Gastrocnemius medialis (tissue), 4 donors: ENCODE measurements at regions not wholly inside any gene's neighbourhood (a gene's known extent, or its start where the extent isn't known, plus 50 kb on each side); places are given as distances from the start of the nearest gene placed in this dataset.

Experiments
- ATAC-seq, 2 donors: fragments of 150-250 bp; one replicate each; pipeline ENCODE4 v1.9.1; 2016
- DNase-seq, 2 donors: peaks; one replicate each; pipeline ENCODE4 v3.0.0-alpha.2; 2019
- H3K27ac ChIP-seq, 4 donors: fragments of 200-600 bp; sonication (generic); 1 replicate in 1 of 4; 2 replicates in 3 of 4; pipeline ENCODE4 v1.5.1; 2016 to 2018; ENCODE audit warnings: mild to moderate bottlenecking in 2 of 4, moderate library complexity in 1 of 4
- H3K27me3 ChIP-seq, 3 donors: fragments of 200-600 bp; sonication (generic) in 2 of 3; 1 replicate in 1 of 3; 2 replicates in 2 of 3; pipeline versions ENCODE4 v1.5.1 to v1.6.0; 2016 to 2019; ENCODE audit warnings: mild to moderate bottlenecking in 1 of 3, moderate library complexity in 1 of 3
- H3K36me3 ChIP-seq, 2 donors: fragments of 200-600 bp; sonication (generic) in 1 of 2; one replicate each; pipeline ENCODE4 v1.5.1; 2017 to 2018
- H3K4me1 ChIP-seq, 2 donors: fragments of 200-600 bp; sonication (generic) in 1 of 2; one replicate each; pipeline ENCODE4 v1.5.1; 2016 to 2017; ENCODE audit warnings: mild to moderate bottlenecking in 2 of 2
- H3K4me3 ChIP-seq, 4 donors: fragments of 200-600 bp; sonication (generic) in 3 of 4; 1 replicate in 1 of 4; 2 replicates in 3 of 4; pipeline ENCODE4 v1.5.1; 2016 to 2019; ENCODE audit warnings: mild to moderate bottlenecking in 2 of 4
- H3K9me3 ChIP-seq, 3 donors: fragments of 200-600 bp; sonication (generic) in 2 of 3; 1 replicate in 1 of 3; 2 replicates in 2 of 3; pipeline ENCODE4 v1.5.1; 2016 to 2019
- CTCF ChIP-seq, 5 experiments: fragments of 450-650 bp in 3 of 5; fragments of 200-600 bp in 2 of 5; sonication (generic) in 2 of 5; IDR thresholded peaks in 4 of 5; conservative IDR thresholded peaks in 1 of 5; 1 replicate in 4 of 5; 2 replicates in 1 of 5; pipeline ENCODE4 v1.5.1; 2016 to 2019; ENCODE audit warnings: antibody characterized with exemption in 5 of 5, mild to moderate bottlenecking in 3 of 5, moderate library complexity in 3 of 5
- POLR2A ChIP-seq, 2 donors: fragments of 450-650 bp; IDR thresholded peaks; one replicate each; pipeline ENCODE4 v1.6.1; 2017; ENCODE audit warnings: antibody characterized with exemption in 2 of 2, mild to moderate bottlenecking in 2 of 2, moderate library complexity in 2 of 2
- in situ Hi-C, 4 donors: fragments of 200-750 bp; cut with MboI; loops; one replicate each; pipeline versions ENCODE4 v1.15.0 to v1.8.0; 2017; ENCODE audit warnings: low sequenced_read_pairs in 4 of 4
- intact Hi-C: fragments of 100-400 bp; cut with DNase I; formaldehyde crosslinking; loops from one replicate; pipeline ENCODE4 v1.15.1; 2023; ENCODE audit warnings: low total_unique reads

GRCh38 chr6:72476646-72477045 lies 145.2 kb upstream of the KCNQ5 start:
- no peaks in the 10 kb centered on the region for H3K9me3 ChIP-seq
- no peak for ATAC-seq
- no peak for DNase-seq
- H3K36me3 ChIP-seq: no peaks in the 10 kb centered on the region
- TF ChIP-seq CTCF (IDR thresholded peaks at IDR 0.05 in 4 of 5, conservative IDR thresholded peaks at IDR 0.05 in 1 of 5) (no peak), POLR2A (IDR thresholded peaks at IDR 0.05) (no peak)
- H3K27me3 ChIP-seq: no peaks in the 10 kb centered on the region
- no peak overlapping the region for H3K27ac ChIP-seq
- H3K4me1 ChIP-seq: no peaks in the 10 kb centered on the region
- no peak overlapping the region for H3K4me3 ChIP-seq
- in situ Hi-C loops (no loop called here), intact Hi-C loops (no loop called here)

- H3K4me1 ChIP-seq: no peaks in the 10 kb centered on the region
- ATAC-seq (no peak), DNase-seq (no peak)
- no peaks in the 10 kb centered on the region for H3K27me3 ChIP-seq
- intact Hi-C loops (no loop called here), in situ Hi-C loops (no loop called here)
- no peak for TF ChIP-seq POLR2A (IDR thresholded peaks at IDR 0.05)
- no peak for TF ChIP-seq CTCF (IDR thresholded peaks at IDR 0.05 in 4 of 5, conservative IDR thresholded peaks at IDR 0.05 in 1 of 5)
- H3K36me3 ChIP-seq: no peaks in the 10 kb centered on the region
- H3K4me3 ChIP-seq: no peak overlapping the region
- H3K27ac ChIP-seq: no peak overlapping the region
- H3K9me3 ChIP-seq: no peaks in the 10 kb centered on the region
These were observed 126.4 kb upstream of the KCNQ5 start for GRCh38 chr6:72495441-72495840.

GRCh38 chr6:72497186-72497585 lies 124.7 kb upstream of the KCNQ5 start:
- no peaks in the 10 kb centered on the region for H3K4me1 ChIP-seq
- TF ChIP-seq POLR2A (IDR thresholded peaks at IDR 0.05): no peak
- TF ChIP-seq CTCF (IDR thresholded peaks at IDR 0.05 in 4 of 5, conservative IDR thresholded peaks at IDR 0.05 in 1 of 5): no peak
- no peaks in the 10 kb centered on the region for H3K9me3 ChIP-seq
- in situ Hi-C loops: no loop called here
- no peaks in the 10 kb centered on the region for H3K36me3 ChIP-seq
- H3K27ac ChIP-seq: no peak overlapping the region
- no peak for ATAC-seq
- DNase-seq: no peak
- intact Hi-C loops: no loop called here
- no peaks in the 10 kb centered on the region for H3K27me3 ChIP-seq
- no peak overlapping the region for H3K4me3 ChIP-seq

- no peak for DNase-seq
- no peak overlapping the region for H3K27ac ChIP-seq
- in situ Hi-C loops: no loop called here
- no peak for ATAC-seq
- H3K9me3 ChIP-seq: no peaks in the 10 kb centered on the region
- intact Hi-C loops: no loop called here
- H3K4me1 ChIP-seq: no peaks in the 10 kb centered on the region
- no peak overlapping the region for H3K4me3 ChIP-seq
- TF ChIP-seq POLR2A (IDR thresholded peaks at IDR 0.05) (no peak), CTCF (IDR thresholded peaks at IDR 0.05 in 4 of 5, conservative IDR thresholded peaks at IDR 0.05 in 1 of 5) (no peak)
- no peaks in the 10 kb centered on the region for H3K27me3 ChIP-seq
- H3K36me3 ChIP-seq: no peaks in the 10 kb centered on the region
These were observed 121.2 kb upstream of the KCNQ5 start for GRCh38 chr6:72500669-72501068.

GRCh38 chr6:72504406-72504805 lies 117.5 kb upstream of the KCNQ5 start:
- TF ChIP-seq POLR2A (IDR thresholded peaks at IDR 0.05) (no peak), CTCF (IDR thresholded peaks at IDR 0.05 in 4 of 5, conservative IDR thresholded peaks at IDR 0.05 in 1 of 5) (no peak)

More at GRCh38 chr6:72504406-72504805, 117.5 kb upstream of the KCNQ5 start:
- Histone ChIP-seq H3K4me1 (no peaks in the 10 kb centered on the region), H3K27ac (no peak overlapping the region), H3K36me3 (no peaks in the 10 kb centered on the region), H3K9me3 (no peaks in the 10 kb centered on the region), H3K4me3 (no peak overlapping the region), H3K27me3 (no peaks in the 10 kb centered on the region)
- DNase-seq (no peak), ATAC-seq (no peak)
- intact Hi-C loops: no loop called here
- in situ Hi-C loops: no loop called here
